Tibial nerve (tissue), 4 donors: ENCODE measurements at regions not wholly inside any gene's neighbourhood (a gene's known extent, or its start where the extent isn't known, plus 50 kb on each side); places are given as distances from the start of the nearest gene placed in this dataset.

Experiments used
- CTCF ChIP-seq, 5 experiments: fragments of 200-600 bp in 3 of 5; fragments of 450-650 bp in 2 of 5; sonication (generic) in 3 of 5; IDR thresholded peaks; one replicate each; pipeline ENCODE4 v1.5.1; 2016 to 2019; ENCODE audit warnings: antibody characterized with exemption in 5 of 5, mild to moderate bottlenecking in 3 of 5, moderate library complexity in 2 of 5
- EP300 ChIP-seq, 2 donors: sonication (generic); formaldehyde crosslinking; IDR thresholded peaks; one replicate each; pipeline ENCODE4 v1.6.1; 2017; ENCODE audit warnings: antibody characterized with exemption in 2 of 2, mild to moderate bottlenecking in 1 of 2

- TF ChIP-seq CTCF (IDR thresholded peaks at IDR 0.05) (no peak), EP300 (IDR thresholded peaks at IDR 0.05) (no peak)
These were observed 133.2 kb upstream of the ADARB2 start for GRCh38 chr10:1870491-1870890.
